Erythroblast (primary cell): ENCODE measurements at regions not wholly inside any gene's neighbourhood (a gene's known extent, or its start where the extent isn't known, plus 50 kb on each side); places are given as distances from the start of the nearest gene placed in this dataset.

Experiments used
- GATA1 ChIP-seq: IDR thresholded peaks from 2 replicates; pipeline ENCODE4 v1.6.1; 2011; ENCODE audit warnings: low read depth, mild to moderate bottlenecking, control low read depth, low read length, moderate library complexity
- POLR2A ChIP-seq: IDR thresholded peaks from 2 replicates; pipeline ENCODE4 v1.6.1; 2011; ENCODE audit warnings: mild to moderate bottlenecking, low read length

GRCh38 chr2:17252258-17252657, 266.0 kb downstream of the RAD51AP2 start:
- TF ChIP-seq POLR2A: no peak
- no peak for TF ChIP-seq GATA1
